Lower leg skin (tissue), 3 donors: ENCODE measurements at regions not wholly inside any gene's neighbourhood (a gene's known extent, or its start where the extent isn't known, plus 50 kb on each side); places are given as distances from the start of the nearest gene placed in this dataset.

ENCODE experiments used
- POLR2A ChIP-seq, 2 donors: fragments of 450-650 bp; IDR thresholded peaks; one replicate each; pipeline ENCODE4 v1.6.1; 2016 to 2017; ENCODE audit warnings: antibody characterized with exemption in 2 of 2, mild to moderate bottlenecking in 1 of 2, moderate library complexity in 1 of 2
- TF ChIP-seq, protein P1 (sequence below), 3 donors: fragments of 450-650 bp; IDR thresholded peaks; one replicate each; pipeline ENCODE4 v1.5.1; 2016; ENCODE audit warnings: antibody characterized with exemption in 3 of 3, mild to moderate bottlenecking in 3 of 3, moderate library complexity in 2 of 3

DNA sequence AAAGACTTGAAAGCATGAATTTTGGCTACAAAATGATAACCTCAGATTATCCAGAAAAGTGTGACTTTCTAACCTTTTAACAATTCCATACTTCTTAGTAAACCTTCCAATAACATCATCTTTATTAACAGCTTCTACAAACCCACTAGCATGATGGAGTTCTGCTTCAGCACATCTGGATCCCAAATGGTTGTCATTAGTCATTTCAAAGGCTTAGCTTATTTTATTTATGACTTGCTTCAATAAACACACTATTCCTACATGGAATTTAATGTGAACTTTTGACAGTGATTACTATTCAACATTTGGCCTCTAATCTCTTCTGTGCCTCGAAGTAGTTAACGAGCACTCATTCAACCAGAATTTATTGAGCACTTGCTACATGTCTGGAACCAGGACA is 808.3 kb downstream of the TSN start:
- TF ChIP-seq, protein P1, sequence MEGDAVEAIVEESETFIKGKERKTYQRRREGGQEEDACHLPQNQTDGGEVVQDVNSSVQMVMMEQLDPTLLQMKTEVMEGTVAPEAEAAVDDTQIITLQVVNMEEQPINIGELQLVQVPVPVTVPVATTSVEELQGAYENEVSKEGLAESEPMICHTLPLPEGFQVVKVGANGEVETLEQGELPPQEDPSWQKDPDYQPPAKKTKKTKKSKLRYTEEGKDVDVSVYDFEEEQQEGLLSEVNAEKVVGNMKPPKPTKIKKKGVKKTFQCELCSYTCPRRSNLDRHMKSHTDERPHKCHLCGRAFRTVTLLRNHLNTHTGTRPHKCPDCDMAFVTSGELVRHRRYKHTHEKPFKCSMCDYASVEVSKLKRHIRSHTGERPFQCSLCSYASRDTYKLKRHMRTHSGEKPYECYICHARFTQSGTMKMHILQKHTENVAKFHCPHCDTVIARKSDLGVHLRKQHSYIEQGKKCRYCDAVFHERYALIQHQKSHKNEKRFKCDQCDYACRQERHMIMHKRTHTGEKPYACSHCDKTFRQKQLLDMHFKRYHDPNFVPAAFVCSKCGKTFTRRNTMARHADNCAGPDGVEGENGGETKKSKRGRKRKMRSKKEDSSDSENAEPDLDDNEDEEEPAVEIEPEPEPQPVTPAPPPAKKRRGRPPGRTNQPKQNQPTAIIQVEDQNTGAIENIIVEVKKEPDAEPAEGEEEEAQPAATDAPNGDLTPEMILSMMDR (IDR thresholded peaks at IDR 0.05), result no peak
- no peak for TF ChIP-seq POLR2A (IDR thresholded peaks at IDR 0.05)
